PFSK-1 (cell line): ENCODE measurements at regions not wholly inside any gene's neighbourhood (a gene's known extent, or its start where the extent isn't known, plus 50 kb on each side); places are given as distances from the start of the nearest gene placed in this dataset.

Source experiments
- FOXP2 ChIP-seq: optimal IDR thresholded peaks from 2 replicates; pipeline ENCODE3; 2011; ENCODE audit warnings: borderline replicate concordance, control low read depth, inconsistent platforms; ENCODE audit not compliant: insufficient read depth; ENCODE audit errors: extremely low read length, extremely low read depth
- POLR2AphosphoS5 ChIP-seq: IDR thresholded peaks from 2 replicates; pipeline ENCODE4 v1.6.1; 2012; ENCODE audit warnings: low read depth, mild to moderate bottlenecking, control low read depth, low read length, moderate library complexity
- REST ChIP-seq, 2 experiments: IDR thresholded peaks; 2 replicates each; pipeline versions ENCODE4 v1.6.1 to v1.8.0; 2011 to 2012; ENCODE audit warnings: low read depth in 2 of 2, low read length in 2 of 2, control low read depth in 1 of 2, inconsistent platforms in 1 of 2, mild to moderate bottlenecking in 1 of 2, moderate library complexity in 1 of 2; ENCODE audit not compliant: insufficient read depth in 1 of 2
- SIN3A ChIP-seq: IDR thresholded peaks from 2 replicates; pipeline ENCODE4 v1.6.1; 2012; ENCODE audit warnings: mild to moderate bottlenecking, low read length, moderate library complexity, borderline replicate concordance; ENCODE audit not compliant: insufficient read depth
- TAF1 ChIP-seq: IDR thresholded peaks from 2 replicates; pipeline ENCODE4 v1.6.1; 2012; ENCODE audit warnings: low read length, control low read depth, borderline replicate concordance; ENCODE audit not compliant: insufficient read depth

- no peak for TF ChIP-seq REST (IDR thresholded peaks at IDR 0.05; ENCODE audit: insufficient read depth in 1 of 2, low read depth in 2 of 2, low read length in 2 of 2)
- no peak for TF ChIP-seq SIN3A
- TF ChIP-seq FOXP2, result no peak
- TF ChIP-seq TAF1, result no peak
- TF ChIP-seq POLR2AphosphoS5, result no peak
These were observed 413.4 kb downstream of the ZNF536 start for GRCh38 chr19:30785458-30786137.

GRCh38 chr19:30784850-30785457 is 412.8 kb downstream of the ZNF536 start:
- no peak for TF ChIP-seq SIN3A
- no peak for TF ChIP-seq REST (IDR thresholded peaks at IDR 0.05; ENCODE audit: insufficient read depth in 1 of 2, low read depth in 2 of 2, low read length in 2 of 2)
- TF ChIP-seq POLR2AphosphoS5, result no peak
- TF ChIP-seq TAF1, result no peak
- no peak for TF ChIP-seq FOXP2

GRCh38 chr19:30783936-30784335 is 411.8 kb downstream of the ZNF536 start:
- TF ChIP-seq TAF1, result no peak
- no peak for TF ChIP-seq REST (IDR thresholded peaks at IDR 0.05; ENCODE audit: insufficient read depth in 1 of 2, low read depth in 2 of 2, low read length in 2 of 2)
- no peak for TF ChIP-seq FOXP2
- TF ChIP-seq POLR2AphosphoS5, result no peak
- no peak for TF ChIP-seq SIN3A

- TF ChIP-seq TAF1 (no peak), FOXP2 (no peak), POLR2AphosphoS5 (no peak), REST (IDR thresholded peaks at IDR 0.05; ENCODE audit: insufficient read depth in 1 of 2, low read depth in 2 of 2, low read length in 2 of 2) (no peak), SIN3A (no peak)
These were observed 411.0 kb downstream of the ZNF536 start for GRCh38 chr19:30783212-30783611.
